ENCODE measurements at regions not wholly inside any gene's neighbourhood (a gene's known extent, or its start where the extent isn't known, plus 50 kb on each side); places are given as distances from the start of the nearest gene placed in this dataset.

DNA sequence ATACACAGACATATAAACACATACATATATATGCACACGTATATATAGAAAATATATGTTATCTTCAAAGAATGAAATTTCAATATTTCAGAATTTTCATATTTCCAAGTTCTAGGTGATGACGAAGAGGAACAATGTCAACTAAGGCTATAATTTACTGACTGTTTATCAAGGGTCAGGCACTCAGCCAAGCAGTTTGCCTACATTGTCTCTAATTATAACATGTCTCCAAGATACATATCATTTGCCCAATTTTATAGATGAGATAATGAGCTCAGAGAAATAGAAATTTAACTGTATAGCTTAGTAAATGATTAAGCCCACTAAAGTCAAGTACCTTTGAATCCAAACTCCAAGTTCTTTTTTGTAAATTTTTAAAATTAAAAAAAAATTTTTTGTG is 99.9 kb upstream of the PLSCR4 start:
- TF ChIP-seq ZNF121 (CRISPR knock-in tag; IDR thresholded peaks at IDR 0.05) = no peak
- no peak for TF ChIP-seq SIN3B (IDR thresholded peaks at IDR 0.05; ENCODE audit: low read length)
- TF ChIP-seq, protein P1, sequence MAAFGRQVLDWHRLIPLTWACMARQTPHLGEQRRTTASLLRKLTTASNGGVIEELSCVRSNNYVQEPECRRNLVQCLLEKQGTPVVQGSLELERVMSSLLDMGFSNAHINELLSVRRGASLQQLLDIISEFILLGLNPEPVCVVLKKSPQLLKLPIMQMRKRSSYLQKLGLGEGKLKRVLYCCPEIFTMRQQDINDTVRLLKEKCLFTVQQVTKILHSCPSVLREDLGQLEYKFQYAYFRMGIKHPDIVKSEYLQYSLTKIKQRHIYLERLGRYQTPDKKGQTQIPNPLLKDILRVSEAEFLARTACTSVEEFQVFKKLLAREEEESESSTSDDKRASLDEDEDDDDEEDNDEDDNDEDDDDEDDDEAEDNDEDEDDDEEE (CRISPR knock-in tag; IDR thresholded peaks at IDR 0.05) = no peak
- no peak for TF ChIP-seq KDM2A (CRISPR knock-in tag; IDR thresholded peaks at IDR 0.05; ENCODE audit: borderline replicate concordance, low read depth)
- TF ChIP-seq RAD21 (CRISPR knock-in tag; IDR thresholded peaks at IDR 0.05) = no peak
- TF ChIP-seq NFE2L2 (IDR thresholded peaks at IDR 0.05; ENCODE audit: low read length) = no peak
- no peak for TF ChIP-seq NPAS2 (CRISPR knock-in tag; IDR thresholded peaks at IDR 0.05; ENCODE audit: borderline replicate concordance)
- TF ChIP-seq SNAPC2 (CRISPR knock-in tag; IDR thresholded peaks at IDR 0.05) = no peak
- TF ChIP-seq, protein P2, sequence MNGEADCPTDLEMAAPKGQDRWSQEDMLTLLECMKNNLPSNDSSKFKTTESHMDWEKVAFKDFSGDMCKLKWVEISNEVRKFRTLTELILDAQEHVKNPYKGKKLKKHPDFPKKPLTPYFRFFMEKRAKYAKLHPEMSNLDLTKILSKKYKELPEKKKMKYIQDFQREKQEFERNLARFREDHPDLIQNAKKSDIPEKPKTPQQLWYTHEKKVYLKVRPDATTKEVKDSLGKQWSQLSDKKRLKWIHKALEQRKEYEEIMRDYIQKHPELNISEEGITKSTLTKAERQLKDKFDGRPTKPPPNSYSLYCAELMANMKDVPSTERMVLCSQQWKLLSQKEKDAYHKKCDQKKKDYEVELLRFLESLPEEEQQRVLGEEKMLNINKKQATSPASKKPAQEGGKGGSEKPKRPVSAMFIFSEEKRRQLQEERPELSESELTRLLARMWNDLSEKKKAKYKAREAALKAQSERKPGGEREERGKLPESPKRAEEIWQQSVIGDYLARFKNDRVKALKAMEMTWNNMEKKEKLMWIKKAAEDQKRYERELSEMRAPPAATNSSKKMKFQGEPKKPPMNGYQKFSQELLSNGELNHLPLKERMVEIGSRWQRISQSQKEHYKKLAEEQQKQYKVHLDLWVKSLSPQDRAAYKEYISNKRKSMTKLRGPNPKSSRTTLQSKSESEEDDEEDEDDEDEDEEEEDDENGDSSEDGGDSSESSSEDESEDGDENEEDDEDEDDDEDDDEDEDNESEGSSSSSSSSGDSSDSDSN (CRISPR knock-in tag; IDR thresholded peaks at IDR 0.05) = no peak
